Retinal pigment epithelial cell (primary cell): ENCODE measurements at regions not wholly inside any gene's neighbourhood (a gene's known extent, or its start where the extent isn't known, plus 50 kb on each side); places are given as distances from the start of the nearest gene placed in this dataset.

Experiments
- DNase-seq: peaks from one replicate; pipeline ENCODE4 v3.0.0-alpha.2; 2010; ENCODE audit warnings: low read depth
- H3K4me3 ChIP-seq: 2 replicates; pipeline ENCODE4 v1.5.1; 2011; ENCODE audit warnings: mild to moderate bottlenecking, low read length, control low read depth, moderate library complexity
- TF ChIP-seq, protein P1 (sequence below): conservative IDR thresholded peaks from 2 replicates; pipeline ENCODE4 v1.5.1; 2011; ENCODE audit warnings: low read depth, low read length, control low read depth, inconsistent platforms

DNA sequence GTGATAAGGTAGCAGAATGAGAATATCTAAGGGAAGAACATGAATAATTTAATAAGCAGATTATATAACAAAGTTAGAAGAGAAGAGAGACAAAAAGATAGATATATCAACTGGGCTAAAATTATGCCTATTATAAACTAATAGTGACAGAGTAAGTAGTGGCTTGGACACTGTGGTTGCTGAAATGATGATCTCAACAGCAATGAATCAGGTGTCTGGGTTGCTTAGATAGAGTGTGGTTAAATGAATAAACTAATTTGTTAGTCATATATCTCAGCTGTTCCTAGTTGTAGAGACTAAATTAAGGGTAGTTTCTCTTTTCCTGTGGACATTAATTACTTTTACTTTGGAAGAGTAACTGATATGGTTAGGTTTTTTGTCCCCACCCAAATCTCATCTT is 1485.4 kb upstream of the CELF4 start:
- DNase-seq = no peak
- TF ChIP-seq, protein P1, sequence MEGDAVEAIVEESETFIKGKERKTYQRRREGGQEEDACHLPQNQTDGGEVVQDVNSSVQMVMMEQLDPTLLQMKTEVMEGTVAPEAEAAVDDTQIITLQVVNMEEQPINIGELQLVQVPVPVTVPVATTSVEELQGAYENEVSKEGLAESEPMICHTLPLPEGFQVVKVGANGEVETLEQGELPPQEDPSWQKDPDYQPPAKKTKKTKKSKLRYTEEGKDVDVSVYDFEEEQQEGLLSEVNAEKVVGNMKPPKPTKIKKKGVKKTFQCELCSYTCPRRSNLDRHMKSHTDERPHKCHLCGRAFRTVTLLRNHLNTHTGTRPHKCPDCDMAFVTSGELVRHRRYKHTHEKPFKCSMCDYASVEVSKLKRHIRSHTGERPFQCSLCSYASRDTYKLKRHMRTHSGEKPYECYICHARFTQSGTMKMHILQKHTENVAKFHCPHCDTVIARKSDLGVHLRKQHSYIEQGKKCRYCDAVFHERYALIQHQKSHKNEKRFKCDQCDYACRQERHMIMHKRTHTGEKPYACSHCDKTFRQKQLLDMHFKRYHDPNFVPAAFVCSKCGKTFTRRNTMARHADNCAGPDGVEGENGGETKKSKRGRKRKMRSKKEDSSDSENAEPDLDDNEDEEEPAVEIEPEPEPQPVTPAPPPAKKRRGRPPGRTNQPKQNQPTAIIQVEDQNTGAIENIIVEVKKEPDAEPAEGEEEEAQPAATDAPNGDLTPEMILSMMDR = no peak
- no peak overlapping the region for H3K4me3 ChIP-seq

DNA sequence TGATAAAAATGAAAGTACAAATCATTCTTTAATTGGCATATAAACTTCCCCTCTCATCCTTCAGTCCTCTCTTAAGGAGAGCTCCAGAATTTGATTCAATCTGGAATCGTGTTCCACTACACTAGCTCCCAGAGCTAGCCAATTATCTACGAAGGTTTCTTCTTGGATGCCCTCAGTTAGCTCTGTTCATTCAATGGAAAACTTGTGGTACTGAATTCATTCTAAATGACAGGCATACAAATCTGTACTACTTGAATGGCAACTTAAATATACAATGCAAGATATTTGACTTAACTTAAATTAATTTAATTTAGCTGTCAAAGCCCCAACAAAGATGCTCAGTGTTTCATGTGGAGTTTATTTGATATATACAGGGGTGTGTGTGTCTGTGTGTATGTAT is 1474.2 kb upstream of the CELF4 start:
- TF ChIP-seq, protein P1 = no peak
- DNase-seq = no peak
- H3K4me3 ChIP-seq = no peak overlapping the region

GRCh38 chr18:39037925-39038324 is 1472.3 kb upstream of the CELF4 start:
- no peak overlapping the region for H3K4me3 ChIP-seq
- TF ChIP-seq, protein P1 = no peak
- no peak for DNase-seq

DNA sequence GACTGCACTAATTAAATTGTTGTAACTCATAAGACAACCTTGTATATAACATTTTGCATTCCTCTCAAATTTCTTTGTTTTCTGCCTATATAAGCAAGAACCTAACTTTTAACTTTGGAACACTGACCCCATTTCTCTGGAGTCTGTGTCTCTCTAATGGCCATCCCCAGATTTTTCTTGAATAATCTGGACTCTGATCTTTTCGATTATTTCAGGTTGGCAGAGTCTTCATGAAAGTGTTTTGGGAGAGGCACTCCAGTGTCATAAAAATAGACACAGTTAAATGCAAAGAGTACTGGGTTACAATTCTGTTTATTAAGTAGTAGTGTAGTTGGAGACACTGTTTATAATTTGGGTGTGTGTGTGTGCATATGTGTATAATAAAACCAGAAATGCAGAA is 1467.7 kb upstream of the CELF4 start:
- H3K4me3 ChIP-seq = no peak overlapping the region
- TF ChIP-seq, protein P1 = no peak
- DNase-seq = no peak

- DNase-seq = no peak
- TF ChIP-seq, protein P1 = no peak
- no peak overlapping the region for H3K4me3 ChIP-seq
These were observed 1466.0 kb upstream of the CELF4 start for GRCh38 chr18:39031647-39032046.

DNA sequence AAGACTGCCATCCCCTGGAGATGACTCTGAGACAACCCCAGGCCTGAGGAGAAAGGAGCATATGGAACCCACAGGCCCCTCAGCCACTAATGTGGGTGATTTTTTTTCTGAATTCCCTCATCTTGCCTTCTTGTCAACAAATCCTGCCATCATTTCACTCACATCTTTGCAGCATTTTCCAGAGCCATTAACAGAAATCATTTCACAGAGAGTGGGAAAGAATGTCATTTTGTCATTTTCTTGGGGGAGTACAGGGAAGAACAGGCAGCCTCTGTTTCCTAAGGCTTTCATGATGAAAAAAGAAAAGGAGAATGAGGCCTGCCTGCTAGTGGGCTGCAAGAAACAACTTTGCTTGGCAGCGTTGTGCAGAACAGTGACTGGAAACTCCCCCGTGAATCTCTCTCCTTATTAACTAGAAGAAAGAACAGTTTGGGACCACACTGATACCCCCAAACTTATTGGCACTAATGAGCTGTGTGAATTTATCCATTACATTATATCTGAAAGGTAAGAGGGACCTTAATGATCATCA is 1464.6 kb upstream of the CELF4 start:
- no peak overlapping the region for H3K4me3 ChIP-seq
- TF ChIP-seq, protein P1 = no peak
- no peak for DNase-seq

GRCh38 chr18:39025531-39025930 is 1459.9 kb upstream of the CELF4 start:
- H3K4me3 ChIP-seq = no peak overlapping the region
- DNase-seq = no peak
- TF ChIP-seq, protein P1 = no peak
